DMS53 (cell line): ENCODE measurements at regions not wholly inside any gene's neighbourhood (a gene's known extent, or its start where the extent isn't known, plus 50 kb on each side); places are given as distances from the start of the nearest gene placed in this dataset.
A peak's percentile ranks its signal among the peaks of the same experiment; 100 is the strongest.
"Not testable (repeated sequence)": the region's sequence is repeated elsewhere in the genome, so short reads cannot be mapped to it uniquely, and the experiment has no call there.

Experiments
- DNase-seq: peaks from one replicate; lab custom pipeline; 2025; lab: John Stamatoyannopoulos, UW

GRCh38 chr11:49817705-49818430 is 134.3 kb upstream of the OR4C13 start:
- DNase-seq, result not testable (repeated sequence)

GRCh38 chr11:49823188-49823587 is 129.0 kb upstream of the OR4C13 start:
- not testable (repeated sequence) for DNase-seq

- not testable (repeated sequence) for DNase-seq
Measured at GRCh38 chr11:49850541-49850940, 101.7 kb upstream of the OR4C13 start.

GRCh38 chr11:49851511-49851910 is 100.7 kb upstream of the OR4C13 start:
- peak; percentile 76 for DNase-seq

- peak; percentile 76 for DNase-seq
Measured at GRCh38 chr11:49851971-49852389, 100.2 kb upstream of the OR4C13 start.

- peak; percentile 39 for DNase-seq
Measured at GRCh38 chr11:49888875-49889274, 63.3 kb upstream of the OR4C13 start.

GRCh38 chr11:49891910-49892671 is 60.1 kb upstream of the OR4C13 start:
- peak; percentile 76 for DNase-seq

GRCh38 chr11:49893442-49893841 is 58.7 kb upstream of the OR4C13 start:
- DNase-seq, result not testable (repeated sequence)
